SK-N-MC (cell line): ENCODE measurements at regions not wholly inside any gene's neighbourhood (a gene's known extent, or its start where the extent isn't known, plus 50 kb on each side); places are given as distances from the start of the nearest gene placed in this dataset.

ENCODE experiments used
- EZH2 ChIP-seq: fragments of 200-600 bp; sonication (generic); IDR thresholded peaks from one replicate; pipeline ENCODE4 v1.6.1; 2017; ENCODE audit warnings: antibody characterized with exemption
- POLR2AphosphoS5 ChIP-seq: IDR thresholded peaks from 2 replicates; pipeline ENCODE4 v1.6.1; 2012; ENCODE audit warnings: mild to moderate bottlenecking, low read depth, low read length, borderline replicate concordance

DNA sequence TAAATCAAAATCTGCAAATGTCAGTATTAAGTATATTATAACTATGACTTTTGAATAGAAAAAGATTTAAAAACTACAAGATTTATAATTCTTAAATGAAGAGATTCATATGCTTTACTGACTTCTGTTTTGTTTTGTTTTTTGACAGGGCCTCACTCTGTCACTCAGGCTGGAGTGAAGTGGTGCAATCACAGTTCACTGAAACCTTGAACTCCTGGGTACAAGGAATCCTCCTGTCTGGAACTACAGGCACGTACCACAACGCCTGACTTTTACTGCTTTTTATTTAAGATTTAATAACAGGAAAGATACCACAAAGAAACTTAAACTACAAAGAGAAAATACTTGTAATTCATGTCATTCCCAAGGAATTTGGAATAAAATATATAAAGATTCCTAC, 940.2 kb upstream of the CITED2 start:
- TF ChIP-seq POLR2AphosphoS5 (no peak), EZH2 (no peak)
